Cardiac muscle cell (in vitro differentiated cells and primary cell): ENCODE measurements at regions not wholly inside any gene's neighbourhood (a gene's known extent, or its start where the extent isn't known, plus 50 kb on each side); places are given as distances from the start of the nearest gene placed in this dataset.

ENCODE experiments used
- DNase-seq, 2 donors: peaks; one replicate each; pipeline versions ENCODE4 v3.0.0 to v3.0.0-alpha.2; 2010 to 2017; ENCODE audit warnings: low read depth in 1 of 2, low spot score in 1 of 2
- H3K27ac ChIP-seq: fragments of 200-600 bp; sonication (generic); 2 replicates; pipeline ENCODE4 v1.5.1; 2016
- H3K27me3 ChIP-seq: fragments of 200-600 bp; sonication (generic); 2 replicates; pipeline ENCODE4 v1.6.0; 2016; ENCODE audit warnings: control low read depth
- H3K36me3 ChIP-seq: fragments of 200-600 bp; sonication (generic); 2 replicates; pipeline ENCODE4 v1.5.1; 2016; ENCODE audit warnings: control low read depth
- H3K4me1 ChIP-seq: fragments of 200-600 bp; sonication (generic); 2 replicates; pipeline ENCODE4 v1.8.1; 2017; ENCODE audit warnings: low read depth, mild to moderate bottlenecking, mixed run types
- H3K4me3 ChIP-seq: fragments of 200-600 bp; sonication (generic); 2 replicates; pipeline ENCODE4 v1.5.1; 2016; ENCODE audit warnings: mild to moderate bottlenecking
- H3K9me3 ChIP-seq: fragments of 200-600 bp; sonication (generic); 2 replicates; pipeline ENCODE4 v1.5.1; 2017; ENCODE audit warnings: low read depth, mild to moderate bottlenecking, control low read depth
- CTCF ChIP-seq: IDR thresholded peaks from 2 replicates; pipeline ENCODE4 v1.5.1; 2012; ENCODE audit warnings: low read depth, mild to moderate bottlenecking, low read length

- H3K4me1 ChIP-seq = peaks cover 27% of the 10 kb centered on the region
- no peak overlapping the region for H3K4me3 ChIP-seq
- H3K27me3 ChIP-seq = no peaks in the 10 kb centered on the region
- H3K9me3 ChIP-seq = no peaks in the 10 kb centered on the region
- H3K27ac ChIP-seq = no peak overlapping the region
- TF ChIP-seq CTCF = no peak
- no peaks in the 10 kb centered on the region for H3K36me3 ChIP-seq
- no peak for DNase-seq
Observed at GRCh38 chr3:72384602-72385001, 463.6 kb downstream of the SHQ1 start.

GRCh38 chr3:72383883-72384282 is 464.4 kb downstream of the SHQ1 start:
- Histone ChIP-seq H3K36me3 (peaks cover 2% of the 10 kb centered on the region), H3K27ac (no peak overlapping the region), H3K4me1 (peaks cover 30% of the 10 kb centered on the region), H3K9me3 (no peaks in the 10 kb centered on the region), H3K4me3 (no peak overlapping the region), H3K27me3 (no peaks in the 10 kb centered on the region)
- DNase-seq = no peak
- TF ChIP-seq CTCF = no peak

- Histone ChIP-seq H3K9me3 (no peaks in the 10 kb centered on the region), H3K27me3 (no peaks in the 10 kb centered on the region), H3K4me3 (no peak overlapping the region), H3K27ac (no peak overlapping the region), H3K4me1 (peaks cover 24% of the 10 kb centered on the region), H3K36me3 (peaks cover 8% of the 10 kb centered on the region)
- DNase-seq = no peak
- no peak for TF ChIP-seq CTCF
Observed at GRCh38 chr3:72383230-72383629, 465.0 kb downstream of the SHQ1 start.

GRCh38 chr3:72382460-72382859 is 465.8 kb downstream of the SHQ1 start:
- no peak for TF ChIP-seq CTCF
- no peaks in the 10 kb centered on the region for H3K27me3 ChIP-seq
- no peak for DNase-seq
- peaks cover 12% of the 10 kb centered on the region for H3K36me3 ChIP-seq
- H3K9me3 ChIP-seq = no peaks in the 10 kb centered on the region
- peaks cover 28% of the 10 kb centered on the region for H3K4me1 ChIP-seq
- no peak overlapping the region for H3K27ac ChIP-seq
- H3K4me3 ChIP-seq = no peak overlapping the region

- Histone ChIP-seq H3K27me3 (no peaks in the 10 kb centered on the region), H3K27ac (no peak overlapping the region), H3K9me3 (no peaks in the 10 kb centered on the region), H3K36me3 (peaks cover 12% of the 10 kb centered on the region), H3K4me1 (peaks cover 37% of the 10 kb centered on the region), H3K4me3 (no peak overlapping the region)
- no peak for DNase-seq
- TF ChIP-seq CTCF = no peak
Observed at GRCh38 chr3:72381584-72381983, 466.7 kb downstream of the SHQ1 start.
